ENCODE measurements at regions not wholly inside any gene's neighbourhood (a gene's known extent, or its start where the extent isn't known, plus 50 kb on each side); places are given as distances from the start of the nearest gene placed in this dataset.

DNA sequence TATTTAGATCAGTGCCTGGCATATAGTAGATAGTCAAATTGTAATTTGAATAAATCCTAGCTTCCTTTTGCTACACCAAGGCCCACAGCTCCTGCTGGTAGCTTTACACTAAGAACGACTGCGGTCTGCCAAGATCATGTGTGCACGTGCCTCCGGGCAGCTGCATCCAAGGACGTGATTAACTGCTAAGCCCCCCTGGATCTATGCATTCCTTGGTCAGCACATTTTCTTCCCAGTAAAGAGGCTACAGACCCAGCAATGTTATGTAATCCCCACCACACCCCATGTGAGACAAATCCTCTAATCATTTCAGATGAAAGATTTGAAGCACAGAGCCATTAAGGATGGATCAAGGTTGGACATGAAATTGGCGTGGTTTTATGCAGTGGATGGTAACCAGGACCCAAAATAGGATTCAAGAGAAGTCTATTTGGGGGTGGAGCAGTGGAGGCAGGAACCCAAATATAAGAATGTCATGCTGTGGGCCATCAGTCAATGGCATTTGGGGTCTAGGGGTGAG, 65.2 kb upstream of the PEG3 start:
- TF ChIP-seq, protein P1, sequence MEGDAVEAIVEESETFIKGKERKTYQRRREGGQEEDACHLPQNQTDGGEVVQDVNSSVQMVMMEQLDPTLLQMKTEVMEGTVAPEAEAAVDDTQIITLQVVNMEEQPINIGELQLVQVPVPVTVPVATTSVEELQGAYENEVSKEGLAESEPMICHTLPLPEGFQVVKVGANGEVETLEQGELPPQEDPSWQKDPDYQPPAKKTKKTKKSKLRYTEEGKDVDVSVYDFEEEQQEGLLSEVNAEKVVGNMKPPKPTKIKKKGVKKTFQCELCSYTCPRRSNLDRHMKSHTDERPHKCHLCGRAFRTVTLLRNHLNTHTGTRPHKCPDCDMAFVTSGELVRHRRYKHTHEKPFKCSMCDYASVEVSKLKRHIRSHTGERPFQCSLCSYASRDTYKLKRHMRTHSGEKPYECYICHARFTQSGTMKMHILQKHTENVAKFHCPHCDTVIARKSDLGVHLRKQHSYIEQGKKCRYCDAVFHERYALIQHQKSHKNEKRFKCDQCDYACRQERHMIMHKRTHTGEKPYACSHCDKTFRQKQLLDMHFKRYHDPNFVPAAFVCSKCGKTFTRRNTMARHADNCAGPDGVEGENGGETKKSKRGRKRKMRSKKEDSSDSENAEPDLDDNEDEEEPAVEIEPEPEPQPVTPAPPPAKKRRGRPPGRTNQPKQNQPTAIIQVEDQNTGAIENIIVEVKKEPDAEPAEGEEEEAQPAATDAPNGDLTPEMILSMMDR (IDR thresholded peaks at IDR 0.05): no peak
- TF ChIP-seq EP300 (IDR thresholded peaks at IDR 0.05): no peak

Measured in tibial nerve (tissue), 4 donors.